ENCODE measurements at regions not wholly inside any gene's neighbourhood (a gene's known extent, or its start where the extent isn't known, plus 50 kb on each side); places are given as distances from the start of the nearest gene placed in this dataset.

DNA sequence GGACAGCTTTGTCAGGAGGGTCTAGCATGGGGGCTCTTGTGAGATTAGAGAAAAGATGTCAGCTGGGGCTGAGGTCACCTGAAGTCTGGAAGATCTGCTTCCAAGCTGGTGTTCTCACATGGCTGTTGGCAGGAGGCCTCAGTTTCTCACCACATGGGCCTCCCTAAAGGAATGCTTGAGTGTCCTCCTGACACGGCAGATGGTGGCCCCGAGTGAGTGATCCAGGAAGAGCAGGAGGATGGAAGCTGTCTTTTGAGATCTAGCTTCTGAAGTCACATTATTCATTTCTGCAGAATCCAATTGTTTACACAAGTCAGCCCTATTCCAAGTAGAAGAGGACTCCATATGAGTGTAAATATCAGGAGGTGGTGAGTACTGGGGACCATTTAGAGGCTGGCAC is 344.0 kb upstream of the PROK2 start:
- no peak overlapping the region for H3T11ph ChIP-seq (ENCODE audit: low read length)
- H4K91ac ChIP-seq (ENCODE audit: insufficient read length, low read depth, low read length) = no peak overlapping the region
- H3K23me2 ChIP-seq (ENCODE audit: insufficient read length, low read depth, low read length, poor library complexity, severe bottlenecking) = no peaks in the 10 kb centered on the region
- WGBS (ENCODE audit: extremely low coverage, insufficient read length, low lambda C conversion rate) = no CpG with 5 or more reads among the region's 2 CpGs
- H3K9ac ChIP-seq (ENCODE audit: extremely low read depth, insufficient read length, low read length) = no peak overlapping the region
- no peak overlapping the region for H2AK5ac ChIP-seq (ENCODE audit: insufficient read length, low read length)
- no peak overlapping the region for H3K56ac ChIP-seq (ENCODE audit: insufficient read length, low read depth, low read length)
- H3K27me3 ChIP-seq (ENCODE audit: insufficient read depth, low read length) = no peaks in the 10 kb centered on the region
- H2BK12ac ChIP-seq (ENCODE audit: insufficient read length, low read depth, low read length) = no peak overlapping the region
- Mint-ChIP-seq H3K9me3 (no peaks in the 10 kb centered on the region; a peak in 2 of 5 replicates), H3K27ac (no peak overlapping the region), H3K4me3 (no peak overlapping the region), H3K36me3 (ENCODE audit: insufficient read depth in 1 of 3, low read depth in 3 of 3) (no peaks in the 10 kb centered on the region), H3K4me1 (no peaks in the 10 kb centered on the region), H3K27me3 (ENCODE audit: low read depth) (peaks cover 6% of the 10 kb centered on the region)
- no peaks in the 10 kb centered on the region for H3K79me1 ChIP-seq (ENCODE audit: insufficient read depth, low read depth, low read length, poor library complexity, severe bottlenecking)
- H3K4ac ChIP-seq (ENCODE audit: low read depth, low read length) = no peak overlapping the region
- H2BK5ac ChIP-seq (ENCODE audit: insufficient read length, low read length) = no peak overlapping the region
- no peak overlapping the region for H3K4me2 ChIP-seq (ENCODE audit: insufficient read depth, insufficient read length, low read length)
- no peak overlapping the region for H3K14ac ChIP-seq (ENCODE audit: insufficient read depth, low read length)
- H3K79me2 ChIP-seq (ENCODE audit: insufficient read depth, low read length) = no peaks in the 10 kb centered on the region
- no peaks in the 10 kb centered on the region for H3K9me3 ChIP-seq (ENCODE audit: control insufficient read depth, low read depth, low read length)
- TF ChIP-seq, protein P1, sequence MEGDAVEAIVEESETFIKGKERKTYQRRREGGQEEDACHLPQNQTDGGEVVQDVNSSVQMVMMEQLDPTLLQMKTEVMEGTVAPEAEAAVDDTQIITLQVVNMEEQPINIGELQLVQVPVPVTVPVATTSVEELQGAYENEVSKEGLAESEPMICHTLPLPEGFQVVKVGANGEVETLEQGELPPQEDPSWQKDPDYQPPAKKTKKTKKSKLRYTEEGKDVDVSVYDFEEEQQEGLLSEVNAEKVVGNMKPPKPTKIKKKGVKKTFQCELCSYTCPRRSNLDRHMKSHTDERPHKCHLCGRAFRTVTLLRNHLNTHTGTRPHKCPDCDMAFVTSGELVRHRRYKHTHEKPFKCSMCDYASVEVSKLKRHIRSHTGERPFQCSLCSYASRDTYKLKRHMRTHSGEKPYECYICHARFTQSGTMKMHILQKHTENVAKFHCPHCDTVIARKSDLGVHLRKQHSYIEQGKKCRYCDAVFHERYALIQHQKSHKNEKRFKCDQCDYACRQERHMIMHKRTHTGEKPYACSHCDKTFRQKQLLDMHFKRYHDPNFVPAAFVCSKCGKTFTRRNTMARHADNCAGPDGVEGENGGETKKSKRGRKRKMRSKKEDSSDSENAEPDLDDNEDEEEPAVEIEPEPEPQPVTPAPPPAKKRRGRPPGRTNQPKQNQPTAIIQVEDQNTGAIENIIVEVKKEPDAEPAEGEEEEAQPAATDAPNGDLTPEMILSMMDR (conservative IDR thresholded peaks at IDR 0.05) = no peak
- no peak overlapping the region for H4K5ac ChIP-seq (ENCODE audit: insufficient read length, low read depth, low read length)
- no peak overlapping the region for H3K18ac ChIP-seq (ENCODE audit: insufficient read length, low read depth, low read length)
- no peak overlapping the region for H2AFZ ChIP-seq (ENCODE audit: low read length)
- no peak overlapping the region for H2BK120ac ChIP-seq (ENCODE audit: low read depth, low read length, poor library complexity, severe bottlenecking)
- H4K8ac ChIP-seq (replicated peaks; ENCODE audit: insufficient read length, low read depth, low read length) = no peak overlapping the region
- H3K4me1 ChIP-seq (ENCODE audit: insufficient read depth, low read length) = no peaks in the 10 kb centered on the region
- no peak overlapping the region for H2BK20ac ChIP-seq (ENCODE audit: low read depth, low read length, poor library complexity, severe bottlenecking)
- no peak for DNase-seq
- no peak overlapping the region for H3K27ac ChIP-seq (ENCODE audit: insufficient read length, low read depth, low read length)
- H2BK15ac ChIP-seq (ENCODE audit: low read depth, low read length) = no peak overlapping the region
- no peak overlapping the region for H3K23ac ChIP-seq (ENCODE audit: insufficient read length, low read depth, low read length)
- no peaks in the 10 kb centered on the region for H4K20me1 ChIP-seq (ENCODE audit: control insufficient read depth, insufficient read depth, insufficient read length)

All from H9 (cell line).